SK-N-SH (cell line): ENCODE measurements at regions not wholly inside any gene's neighbourhood (a gene's known extent, or its start where the extent isn't known, plus 50 kb on each side); places are given as distances from the start of the nearest gene placed in this dataset.

Experiments
- CTCF ChIA-PET: fragments of 300-600, 350-600 bp; formaldehyde crosslinking; extraction: SDS; loops from one replicate; lab custom pipeline; 2021; lab: Yijun Ruan, JAX
- POLR2A ChIA-PET: fragments of 350-600 bp; sonication (Branson Sonifier 250); formaldehyde crosslinking; extraction: SDS; loops from one replicate; lab custom pipeline; 2020; ENCODE audit warnings: antibody characterized with exemption, inconsistent platforms; lab: Yijun Ruan, JAX
- DNase-seq: peaks from one replicate; pipeline ENCODE4 v3.0.0; 2012
- H2AFZ ChIP-seq: fragments of 200-600 bp; sonication (generic); 2 replicates; pipeline ENCODE4 v1.8.1; 2016; ENCODE audit warnings: antibody characterized with exemption, mild to moderate bottlenecking, low read depth
- H3F3A ChIP-seq: fragments of 200-600 bp; sonication (generic); replicated peaks from 2 replicates; pipeline ENCODE3; 2016; ENCODE audit warnings: antibody characterized with exemption, mild to moderate bottlenecking; ENCODE audit not compliant: insufficient read depth
- H3K27ac ChIP-seq, 2 experiments: fragments of 200-500 bp in 1 of 2; fragments of 200-600 bp in 1 of 2; sonication (Bioruptor generic) in 1 of 2; sonication (generic), shearing (Covaris generic) in 1 of 2; 2 replicates each; pipeline versions ENCODE4 v1.5.1 to v1.6.1; 2014 to 2016; ENCODE audit warnings: low read depth in 2 of 2, inconsistent platforms in 1 of 2, low read length in 1 of 2, mild to moderate bottlenecking in 1 of 2, mixed read lengths in 1 of 2
- H3K27me3 ChIP-seq: fragments of 200-600 bp; sonication (generic), shearing (Covaris generic); 2 replicates; pipeline ENCODE4 v1.6.1; 2016; ENCODE audit warnings: mixed run types; ENCODE audit not compliant: insufficient read depth
- H3K36me3 ChIP-seq, 2 experiments: fragments of 200-500 bp in 1 of 2; fragments of 200-600 bp in 1 of 2; sonication (Bioruptor generic) in 1 of 2; sonication (generic) in 1 of 2; replicated peaks in 1 of 2; 2 replicates each; pipeline versions ENCODE3 to v1.5.1; 2014 to 2016; ENCODE audit warnings: low read length in 1 of 2, mild to moderate bottlenecking in 1 of 2; ENCODE audit not compliant: insufficient read depth in 2 of 2, control insufficient read depth in 1 of 2
- H3K4me1 ChIP-seq, 2 experiments: fragments of 200-500 bp in 1 of 2; fragments of 200-600 bp in 1 of 2; sonication (Bioruptor generic) in 1 of 2; sonication (generic), shearing (Covaris generic) in 1 of 2; 2 replicates each; pipeline versions ENCODE4 v1.5.1 to v1.6.1; 2014 to 2016; ENCODE audit warnings: low read depth in 1 of 2, low read length in 1 of 2, mixed run types in 1 of 2; ENCODE audit not compliant: insufficient read depth in 2 of 2, control insufficient read depth in 1 of 2
- H3K4me2 ChIP-seq: fragments of 200-600 bp; sonication (generic), shearing (Covaris generic); 2 replicates; pipeline ENCODE4 v1.6.1; 2017; ENCODE audit warnings: mixed run types
- H3K4me3 ChIP-seq, 2 experiments: fragments of 200-500 bp in 1 of 2; fragments of 200-600 bp in 1 of 2; sonication (Bioruptor generic) in 1 of 2; sonication (generic), shearing (Covaris generic) in 1 of 2; 2 replicates each; pipeline versions ENCODE4 v1.5.1 to v1.8.1; 2014 to 2016; ENCODE audit warnings: low read depth in 2 of 2, inconsistent platforms in 1 of 2, low read length in 1 of 2, mild to moderate bottlenecking in 1 of 2, mixed read lengths in 1 of 2, moderate library complexity in 1 of 2
- H3K79me2 ChIP-seq: fragments of 200-600 bp; sonication (generic); 2 replicates; pipeline ENCODE4 v1.8.1; 2017; ENCODE audit warnings: mild to moderate bottlenecking; ENCODE audit not compliant: insufficient read depth
- H3K9ac ChIP-seq: fragments of 200-600 bp; sonication (generic); 2 replicates; pipeline ENCODE4 v1.6.1; 2017; ENCODE audit warnings: mixed run types
- H3K9me2 ChIP-seq: fragments of 200-600 bp; sonication (generic); 2 replicates; pipeline ENCODE4 v1.6.1; 2017; ENCODE audit warnings: mixed run types
- H3K9me3 ChIP-seq: fragments of 200-600 bp; sonication (generic); 2 replicates; pipeline ENCODE4 v1.6.1; 2017; ENCODE audit warnings: mixed run types, mild to moderate bottlenecking, moderate library complexity
- H4K20me1 ChIP-seq: fragments of 200-600 bp; sonication (generic); 2 replicates; pipeline ENCODE4 v1.6.1; 2017; ENCODE audit warnings: mild to moderate bottlenecking, mixed run types; ENCODE audit not compliant: insufficient read depth
- CTCF ChIP-seq: fragments of 200-600 bp; sonication (generic); IDR thresholded peaks from 2 replicates; pipeline ENCODE4 v1.6.1; 2017; ENCODE audit warnings: antibody characterized with exemption, mild to moderate bottlenecking, moderate library complexity
- EP300 ChIP-seq, 2 experiments: IDR thresholded peaks; 2 replicates each; pipeline versions ENCODE4 v1.4.0 to v1.6.1; 2012; ENCODE audit warnings: borderline replicate concordance in 1 of 2, low read depth in 1 of 2, low read length in 1 of 2
- FOSL2 ChIP-seq: IDR thresholded peaks from 2 replicates; pipeline ENCODE4 v1.4.0; 2012; ENCODE audit warnings: low read depth, mild to moderate bottlenecking, moderate library complexity, borderline replicate concordance
- MAX ChIP-seq: IDR thresholded peaks from 2 replicates; pipeline ENCODE4 v1.4.0; 2012; ENCODE audit warnings: low read depth
- MXI1 ChIP-seq: IDR thresholded peaks from 2 replicates; pipeline ENCODE4 v1.6.1; 2012; ENCODE audit warnings: mild to moderate bottlenecking, low read depth, low read length, improper control_type of control experiment
- NFIC ChIP-seq: IDR thresholded peaks from 2 replicates; pipeline ENCODE4 v1.4.0; 2012; ENCODE audit warnings: borderline replicate concordance
- RFX5 ChIP-seq: IDR thresholded peaks from 2 replicates; pipeline ENCODE4 v1.6.1; 2012; ENCODE audit warnings: mild to moderate bottlenecking, improper control_type of control experiment, low read length
- SIN3A ChIP-seq: IDR thresholded peaks from 2 replicates; pipeline ENCODE4 v1.6.1; 2012; ENCODE audit warnings: low read depth, mild to moderate bottlenecking, low read length, moderate library complexity, borderline replicate concordance
- TCF12 ChIP-seq: IDR thresholded peaks from 2 replicates; pipeline ENCODE4 v1.4.0; 2012
- TEAD4 ChIP-seq: IDR thresholded peaks from 2 replicates; pipeline ENCODE4 v1.4.0; 2012; ENCODE audit warnings: mild to moderate bottlenecking, borderline replicate concordance; ENCODE audit not compliant: insufficient read depth
- USF2 ChIP-seq: fragments of 150-350 bp; IDR thresholded peaks from 2 replicates; pipeline ENCODE4 v1.6.1; 2017; ENCODE audit warnings: antibody characterized with exemption, low read length, low read depth, borderline replicate concordance
- WGBS: methylation state at CpG from one replicate; pipeline ENCODE4 v1.1.6; 2017; ENCODE audit warnings: low lambda C conversion rate; 5-methylcytosine and 5-hydroxymethylcytosine counted together

GRCh38 chr4:23999714-24000469 lies 110.0 kb upstream of the PPARGC1A start:
- Histone ChIP-seq H3K9ac (no peak overlapping the region), H3K27ac (no peak overlapping the region), H3K4me1 (no peaks in the 10 kb centered on the region), H3K27me3 (no peaks in the 10 kb centered on the region), H2AFZ (no peak overlapping the region), H3F3A (no peaks in the 10 kb centered on the region), H3K4me2 (no peak overlapping the region), H3K9me3 (no peaks in the 10 kb centered on the region), H3K36me3 (no peaks in the 10 kb centered on the region), H3K4me3 (no peak overlapping the region), H3K9me2 (no peaks in the 10 kb centered on the region), H4K20me1 (no peaks in the 10 kb centered on the region), H3K79me2 (no peaks in the 10 kb centered on the region)
- CTCF ChIA-PET = no interaction called here
- WGBS = 37% methylated on average over 17 of the region's 17 CpGs
- DNase-seq = no peak
- POLR2A ChIA-PET = no interaction called here
- TF ChIP-seq NFIC = no peak

GRCh38 chr4:23993373-23993772 lies 103.5 kb upstream of the PPARGC1A start:
- ChIA-PET POLR2A (no interaction called here), CTCF (no interaction called here)
- H3K9me2 ChIP-seq = no peaks in the 10 kb centered on the region
- no peaks in the 10 kb centered on the region for H3K36me3 ChIP-seq
- H3K79me2 ChIP-seq = no peaks in the 10 kb centered on the region
- no peak for DNase-seq
- no peaks in the 10 kb centered on the region for H3K9me3 ChIP-seq
- no peak overlapping the region for H3K27ac ChIP-seq
- no peaks in the 10 kb centered on the region for H4K20me1 ChIP-seq
- no peaks in the 10 kb centered on the region; the same call in 1 of the 2 replicates for H3K27me3 ChIP-seq
- H2AFZ ChIP-seq = no peak overlapping the region
- TF ChIP-seq CTCF (no peak), RFX5 (no peak), FOSL2 (no peak)
- H3K4me3 ChIP-seq = no peak overlapping the region
- H3K4me2 ChIP-seq = no peak overlapping the region
- WGBS = 0% methylated on average over 1 of the region's 1 CpG
- H3F3A ChIP-seq = no peaks in the 10 kb centered on the region
- H3K4me1 ChIP-seq = no peaks in the 10 kb centered on the region
- no peak overlapping the region for H3K9ac ChIP-seq

GRCh38 chr4:23991444-23991843 lies 101.6 kb upstream of the PPARGC1A start:
- H3K27ac ChIP-seq = no peak overlapping the region
- TF ChIP-seq FOSL2 (no peak), TEAD4 (no peak), MAX (no peak), USF2 (no peak), MXI1 (no peak), SIN3A (no peak), RFX5 (no peak), EP300 (IDR thresholded peaks at IDR 0.05; ENCODE audit: borderline replicate concordance in 1 of 2, low read depth in 1 of 2, low read length in 1 of 2) (no peak), NFIC (no peak), TCF12 (no peak)
- no peaks in the 10 kb centered on the region for H3K9me2 ChIP-seq
- H3K9me3 ChIP-seq = no peaks in the 10 kb centered on the region
- H3K36me3 ChIP-seq = no peaks in the 10 kb centered on the region
- H2AFZ ChIP-seq = no peak overlapping the region
- ChIA-PET CTCF (interaction anchor here (1.2 kb wide), 1 partner anchor 9 kb away, joined by 3 read pairs; no protein-coding TSS in a partner anchor), POLR2A (no interaction called here)
- H3F3A ChIP-seq = no peaks in the 10 kb centered on the region
- H3K4me1 ChIP-seq = no peaks in the 10 kb centered on the region
- H3K27me3 ChIP-seq = no peaks in the 10 kb centered on the region; the same call in 1 of the 2 replicates
- no peaks in the 10 kb centered on the region for H4K20me1 ChIP-seq
- no peak overlapping the region for H3K4me3 ChIP-seq
- no peak overlapping the region for H3K4me2 ChIP-seq
- H3K79me2 ChIP-seq = no peaks in the 10 kb centered on the region
- no peak overlapping the region for H3K9ac ChIP-seq
- 0% methylated on average over 1 of the region's 1 CpG for WGBS
- no peak for DNase-seq
